WTC11 (cell line): ENCODE measurements at regions not wholly inside any gene's neighbourhood (a gene's known extent, or its start where the extent isn't known, plus 50 kb on each side); places are given as distances from the start of the nearest gene placed in this dataset.
A peak's percentile ranks its signal among the peaks of the same experiment; 100 is the strongest.

Experiments
- ATAC-seq: fragments of 200-7000 bp; cut with Tn5 transposase; 2 replicates; pipeline ENCODE4 v1.10.0; 2021; ENCODE audit warnings: mild to moderate bottlenecking, moderate library complexity
- CTCF ChIA-PET: fragments of 300-600 bp; sonication (Branson Sonifier 250); formaldehyde crosslinking; loops from one replicate; lab custom pipeline; 2021; ENCODE audit warnings: antibody characterized with exemption; lab: Charles Lee
- POLR2A ChIA-PET: fragments of 350-600 bp; sonication (Branson Sonifier 250); formaldehyde crosslinking; loops from one replicate; lab custom pipeline; 2021; ENCODE audit warnings: antibody characterized with exemption; lab: Charles Lee
- DNase-seq: peaks from one replicate; pipeline ENCODE4 v3.0.0; 2021; ENCODE audit warnings: low spot score
- H3K27ac Mint-ChIP-seq: 2 replicates; pipeline ENCODE4 v1.8.0; 2021; ENCODE audit warnings: mixed read lengths
- H3K27me3 Mint-ChIP-seq: 2 replicates; pipeline ENCODE4 v1.8.0; 2021; ENCODE audit warnings: low read depth, mild to moderate bottlenecking, moderate library complexity, mixed read lengths
- H3K36me3 Mint-ChIP-seq: 2 replicates; pipeline ENCODE4 v1.8.0; 2021; ENCODE audit warnings: mixed read lengths
- H3K4me1 Mint-ChIP-seq: 2 replicates; pipeline ENCODE4 v1.8.0; 2022; ENCODE audit warnings: mixed read lengths
- H3K4me3 Mint-ChIP-seq: 2 replicates; pipeline ENCODE4 v1.8.0; 2021; ENCODE audit warnings: mild to moderate bottlenecking, moderate library complexity, mixed read lengths
- H3K9me3 Mint-ChIP-seq: 2 replicates; pipeline ENCODE4 v1.8.0; 2021; ENCODE audit warnings: mixed read lengths
- ELF4 ChIP-seq: sonication (generic); formaldehyde crosslinking; IDR thresholded peaks from 2 replicates; pipeline ENCODE4 v1.8.1; 2022; ENCODE audit warnings: low read depth, mild to moderate bottlenecking, moderate library complexity, missing genetic modification reagents
- EMX1 ChIP-seq: fragments of 250-450 bp; sonication (Bioruptor Pico); IDR thresholded peaks from 2 replicates; pipeline ENCODE4 v1.8.0; 2021; ENCODE audit warnings: mild to moderate bottlenecking
- FOXP1 ChIP-seq: sonication (generic); formaldehyde crosslinking; IDR thresholded peaks from 2 replicates; pipeline ENCODE4 v1.8.0; 2022; ENCODE audit warnings: missing genetic modification reagents, mild to moderate bottlenecking, moderate library complexity, borderline replicate concordance
- IRF1 ChIP-seq: sonication (generic); formaldehyde crosslinking; IDR thresholded peaks from 2 replicates; pipeline ENCODE4 v1.8.0; 2023; ENCODE audit warnings: missing genetic modification reagents
- MAX ChIP-seq: sonication (generic); formaldehyde crosslinking; IDR thresholded peaks from 2 replicates; pipeline ENCODE4 v1.8.0; 2022; ENCODE audit warnings: mild to moderate bottlenecking, missing genetic modification reagents
- MYBL2 ChIP-seq: sonication (generic); formaldehyde crosslinking; IDR thresholded peaks from 2 replicates; pipeline ENCODE4 v1.8.1; 2023; ENCODE audit warnings: mild to moderate bottlenecking, moderate library complexity, missing genetic modification reagents
- ZNF281 ChIP-seq: sonication (generic); formaldehyde crosslinking; IDR thresholded peaks from 2 replicates; pipeline ENCODE4 v1.8.0; 2023; ENCODE audit warnings: mild to moderate bottlenecking, missing genetic modification reagents
- ZNF317 ChIP-seq: sonication (generic); formaldehyde crosslinking; IDR thresholded peaks from 2 replicates; pipeline ENCODE4 v1.8.1; 2023; ENCODE audit warnings: low read depth, mild to moderate bottlenecking, moderate library complexity, missing genetic modification reagents, borderline replicate concordance
- ZNF416 ChIP-seq: fragments of 250-450 bp; sonication (Bioruptor Pico); IDR thresholded peaks from 2 replicates; pipeline ENCODE4 v1.9.0; 2021; ENCODE audit warnings: mild to moderate bottlenecking, inconsistent platforms
- ZNF425 ChIP-seq: fragments of 250-450 bp; sonication (Bioruptor Pico); conservative IDR thresholded peaks from 2 replicates; pipeline ENCODE4 v1.9.0; 2021; ENCODE audit warnings: mild to moderate bottlenecking
- TF ChIP-seq, protein P1 (sequence below): sonication (generic); formaldehyde crosslinking; IDR thresholded peaks from 2 replicates; pipeline ENCODE4 v1.8.1; 2023; ENCODE audit warnings: mild to moderate bottlenecking, missing genetic modification reagents
- TF ChIP-seq, protein P2 (sequence below): sonication (generic); formaldehyde crosslinking; IDR thresholded peaks from 2 replicates; pipeline ENCODE4 v1.8.1; 2023; ENCODE audit warnings: mild to moderate bottlenecking, missing genetic modification reagents
- TF ChIP-seq, protein P3 (sequence below): sonication (generic); formaldehyde crosslinking; IDR thresholded peaks from 2 replicates; pipeline ENCODE4 v1.8.1; 2023; ENCODE audit warnings: mild to moderate bottlenecking, missing genetic modification reagents, moderate library complexity
- TF ChIP-seq, protein P4 (sequence below): fragments of 250-450 bp; sonication (Bioruptor Pico); IDR thresholded peaks from 2 replicates; pipeline ENCODE4 v1.9.0; 2021; ENCODE audit warnings: mild to moderate bottlenecking
- TF ChIP-seq, protein P5 (sequence below): fragments of 250-450 bp; sonication (Bioruptor Pico); IDR thresholded peaks from 2 replicates; pipeline ENCODE4 v1.9.0; 2021; ENCODE audit warnings: moderate library complexity, mild to moderate bottlenecking, inconsistent platforms, borderline replicate concordance

DNA sequence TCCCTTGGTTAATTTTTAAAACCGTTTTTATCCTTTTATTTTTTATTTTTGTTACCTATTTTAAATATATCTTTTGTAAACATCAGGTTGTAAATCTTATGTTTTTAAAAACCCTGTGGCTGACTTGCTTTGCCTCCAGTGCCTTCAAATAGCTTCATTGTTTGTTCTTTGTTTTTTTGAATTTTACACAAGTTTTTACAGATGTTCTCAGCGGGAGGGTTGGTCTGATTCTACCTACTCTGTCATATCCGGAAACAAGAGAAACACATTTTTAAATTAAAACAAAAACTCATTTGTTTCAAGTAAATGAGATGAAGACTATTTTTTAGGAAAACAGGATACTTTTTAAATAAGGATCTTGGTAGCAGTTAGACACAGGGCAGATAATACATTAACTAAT is 129.0 kb upstream of the THRB start:
- Mint-ChIP-seq H3K4me3 (no peak overlapping the region), H3K27ac (peak overlapping the region; percentile 50; the same call in 1 of the 2 replicates)
- no peak for DNase-seq

GRCh38 chr3:24624938-24625681 is 130.5 kb upstream of the THRB start:
- ATAC-seq (peak; percentile 63), DNase-seq (no peak)
- ChIA-PET CTCF (no interaction called here), POLR2A (no interaction called here)
- Mint-ChIP-seq H3K27me3 (no peaks in the 10 kb centered on the region), H3K4me3 (peak overlapping the region; percentile 1; the same call in 1 of the 2 replicates), H3K36me3 (peaks cover 15% of the 10 kb centered on the region), H3K4me1 (peaks cover 33% of the 10 kb centered on the region), H3K9me3 (peaks cover 21% of the 10 kb centered on the region), H3K27ac (peak overlapping the region; percentile 87)
- TF ChIP-seq, protein P1, sequence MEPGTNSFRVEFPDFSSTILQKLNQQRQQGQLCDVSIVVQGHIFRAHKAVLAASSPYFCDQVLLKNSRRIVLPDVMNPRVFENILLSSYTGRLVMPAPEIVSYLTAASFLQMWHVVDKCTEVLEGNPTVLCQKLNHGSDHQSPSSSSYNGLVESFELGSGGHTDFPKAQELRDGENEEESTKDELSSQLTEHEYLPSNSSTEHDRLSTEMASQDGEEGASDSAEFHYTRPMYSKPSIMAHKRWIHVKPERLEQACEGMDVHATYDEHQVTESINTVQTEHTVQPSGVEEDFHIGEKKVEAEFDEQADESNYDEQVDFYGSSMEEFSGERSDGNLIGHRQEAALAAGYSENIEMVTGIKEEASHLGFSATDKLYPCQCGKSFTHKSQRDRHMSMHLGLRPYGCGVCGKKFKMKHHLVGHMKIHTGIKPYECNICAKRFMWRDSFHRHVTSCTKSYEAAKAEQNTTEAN (CRISPR knock-in tag): no peak
- TF ChIP-seq, protein P2, sequence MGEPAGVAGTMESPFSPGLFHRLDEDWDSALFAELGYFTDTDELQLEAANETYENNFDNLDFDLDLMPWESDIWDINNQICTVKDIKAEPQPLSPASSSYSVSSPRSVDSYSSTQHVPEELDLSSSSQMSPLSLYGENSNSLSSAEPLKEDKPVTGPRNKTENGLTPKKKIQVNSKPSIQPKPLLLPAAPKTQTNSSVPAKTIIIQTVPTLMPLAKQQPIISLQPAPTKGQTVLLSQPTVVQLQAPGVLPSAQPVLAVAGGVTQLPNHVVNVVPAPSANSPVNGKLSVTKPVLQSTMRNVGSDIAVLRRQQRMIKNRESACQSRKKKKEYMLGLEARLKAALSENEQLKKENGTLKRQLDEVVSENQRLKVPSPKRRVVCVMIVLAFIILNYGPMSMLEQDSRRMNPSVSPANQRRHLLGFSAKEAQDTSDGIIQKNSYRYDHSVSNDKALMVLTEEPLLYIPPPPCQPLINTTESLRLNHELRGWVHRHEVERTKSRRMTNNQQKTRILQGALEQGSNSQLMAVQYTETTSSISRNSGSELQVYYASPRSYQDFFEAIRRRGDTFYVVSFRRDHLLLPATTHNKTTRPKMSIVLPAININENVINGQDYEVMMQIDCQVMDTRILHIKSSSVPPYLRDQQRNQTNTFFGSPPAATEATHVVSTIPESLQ (CRISPR knock-in tag): no peak
- no peak for TF ChIP-seq EMX1 (CRISPR knock-in tag)
- no peak for TF ChIP-seq ZNF317 (CRISPR knock-in tag)
- TF ChIP-seq, protein P3, sequence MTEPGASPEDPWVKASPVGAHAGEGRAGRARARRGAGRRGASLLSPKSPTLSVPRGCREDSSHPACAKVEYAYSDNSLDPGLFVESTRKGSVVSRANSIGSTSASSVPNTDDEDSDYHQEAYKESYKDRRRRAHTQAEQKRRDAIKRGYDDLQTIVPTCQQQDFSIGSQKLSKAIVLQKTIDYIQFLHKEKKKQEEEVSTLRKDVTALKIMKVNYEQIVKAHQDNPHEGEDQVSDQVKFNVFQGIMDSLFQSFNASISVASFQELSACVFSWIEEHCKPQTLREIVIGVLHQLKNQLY (CRISPR knock-in tag): no peak
- TF ChIP-seq, protein P4, sequence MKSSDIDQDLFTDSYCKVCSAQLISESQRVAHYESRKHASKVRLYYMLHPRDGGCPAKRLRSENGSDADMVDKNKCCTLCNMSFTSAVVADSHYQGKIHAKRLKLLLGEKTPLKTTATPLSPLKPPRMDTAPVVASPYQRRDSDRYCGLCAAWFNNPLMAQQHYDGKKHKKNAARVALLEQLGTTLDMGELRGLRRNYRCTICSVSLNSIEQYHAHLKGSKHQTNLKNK (CRISPR knock-in tag): no peak
- no peak for TF ChIP-seq IRF1
- TF ChIP-seq MAX: no peak

More for the DNA sequence above, 129.0 kb upstream of the THRB start:
- Mint-ChIP-seq H3K27me3 (no peaks in the 10 kb centered on the region), H3K4me1 (peaks cover 33% of the 10 kb centered on the region), H3K36me3 (peaks cover 15% of the 10 kb centered on the region), H3K9me3 (peaks cover 21% of the 10 kb centered on the region)
- ChIA-PET CTCF (no interaction called here), POLR2A (no interaction called here)
- ATAC-seq: no peak
- TF ChIP-seq ZNF425 (CRISPR knock-in tag): no peak
- TF ChIP-seq, protein P1 (CRISPR knock-in tag): no peak
- TF ChIP-seq ELF4 (CRISPR knock-in tag): no peak
- TF ChIP-seq, protein P5, sequence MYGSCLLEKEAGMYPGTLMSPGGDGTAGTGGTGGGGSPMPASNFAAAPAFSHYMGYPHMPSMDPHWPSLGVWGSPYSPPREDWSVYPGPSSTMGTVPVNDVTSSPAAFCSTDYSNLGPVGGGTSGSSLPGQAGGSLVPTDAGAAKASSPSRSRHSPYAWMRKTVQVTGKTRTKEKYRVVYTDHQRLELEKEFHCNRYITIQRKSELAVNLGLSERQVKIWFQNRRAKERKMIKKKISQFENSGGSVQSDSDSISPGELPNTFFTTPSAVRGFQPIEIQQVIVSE (CRISPR knock-in tag): no peak
- TF ChIP-seq FOXP1: no peak
- no peak for TF ChIP-seq MYBL2 (CRISPR knock-in tag)
- no peak for TF ChIP-seq ZNF281 (CRISPR knock-in tag)
- no peak for TF ChIP-seq ZNF416 (CRISPR knock-in tag)
- TF ChIP-seq, all 79 proteins: peak for 0
